ENCODE measurements at regions not wholly inside any gene's neighbourhood (a gene's known extent, or its start where the extent isn't known, plus 50 kb on each side); places are given as distances from the start of the nearest gene placed in this dataset.

DNA sequence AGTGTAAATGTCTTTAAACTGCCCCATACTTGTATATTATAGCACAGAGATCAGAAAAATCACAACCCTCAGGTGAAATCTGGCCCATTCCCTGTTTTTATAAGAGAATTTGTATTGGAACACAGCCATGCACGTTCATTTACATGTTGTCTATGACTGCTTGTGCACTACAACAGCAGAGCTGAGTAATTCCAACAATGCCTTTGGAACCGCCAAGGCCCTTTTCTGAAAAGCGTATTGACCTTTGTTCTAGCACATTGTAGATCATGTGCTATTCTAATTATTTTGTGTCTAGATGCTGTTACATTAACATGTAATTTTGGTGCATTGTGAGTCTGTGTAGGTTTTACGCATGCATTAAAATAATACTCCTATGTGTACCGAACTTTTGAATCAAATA is 339.6 kb downstream of the CHRM3 start:
- DNase-seq (ENCODE audit: low read depth in 3 of 3, low spot score in 1 of 3): no peak

DNA sequence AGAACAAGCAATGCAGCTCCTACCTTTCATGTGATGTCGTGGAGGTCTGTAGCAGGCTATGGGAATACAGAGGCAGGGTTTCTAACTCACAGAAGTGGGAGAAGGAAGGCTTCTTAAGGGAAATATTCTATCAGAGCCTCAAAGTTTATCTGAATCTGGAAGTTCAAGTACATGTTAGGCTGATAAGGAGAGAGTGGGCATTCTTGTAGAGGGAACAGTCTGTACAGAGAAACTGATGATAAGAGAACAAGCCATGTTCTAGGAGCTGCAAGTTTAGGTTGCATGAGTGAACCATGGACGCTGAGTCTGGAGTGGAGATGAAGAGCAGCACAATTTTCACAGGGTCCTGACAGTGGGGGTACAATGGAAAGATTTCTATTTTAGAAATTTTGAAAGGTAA is 344.0 kb downstream of the CHRM3 start:
- no peak for DNase-seq (ENCODE audit: low read depth in 3 of 3, low spot score in 1 of 3)

DNA sequence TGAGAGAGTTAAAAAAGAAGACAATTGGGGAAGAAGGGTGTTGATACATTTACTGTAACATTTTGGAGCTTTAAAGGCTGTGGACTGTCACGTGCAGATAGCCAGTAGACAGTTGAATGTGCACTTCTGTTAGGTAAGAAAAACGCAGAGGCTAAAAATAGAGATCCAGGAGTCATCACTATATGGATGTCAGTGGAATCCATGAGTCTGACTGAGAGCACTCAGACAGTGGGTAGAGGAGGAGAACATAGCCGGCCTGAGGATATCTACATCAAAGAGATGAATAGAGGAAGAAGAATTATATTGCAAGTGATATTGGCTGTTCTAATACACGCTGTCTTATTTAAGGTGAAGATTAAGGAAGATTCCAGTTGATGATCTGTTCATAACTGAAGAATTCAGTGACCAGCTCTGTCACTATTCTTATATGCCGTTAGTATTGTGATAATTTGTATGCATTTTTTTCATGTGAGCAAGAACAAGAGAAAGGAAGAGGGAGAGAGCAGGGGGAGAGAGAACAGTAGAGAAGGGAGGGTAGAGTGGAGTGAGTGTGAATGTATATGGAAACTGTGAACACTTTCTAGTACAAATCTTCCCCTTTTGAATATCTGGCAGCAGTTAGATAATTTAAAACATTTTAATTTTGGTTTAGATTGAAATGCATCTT is 344.8 kb downstream of the CHRM3 start:
- DNase-seq (ENCODE audit: low read depth in 3 of 3, low spot score in 1 of 3): no peak

DNA sequence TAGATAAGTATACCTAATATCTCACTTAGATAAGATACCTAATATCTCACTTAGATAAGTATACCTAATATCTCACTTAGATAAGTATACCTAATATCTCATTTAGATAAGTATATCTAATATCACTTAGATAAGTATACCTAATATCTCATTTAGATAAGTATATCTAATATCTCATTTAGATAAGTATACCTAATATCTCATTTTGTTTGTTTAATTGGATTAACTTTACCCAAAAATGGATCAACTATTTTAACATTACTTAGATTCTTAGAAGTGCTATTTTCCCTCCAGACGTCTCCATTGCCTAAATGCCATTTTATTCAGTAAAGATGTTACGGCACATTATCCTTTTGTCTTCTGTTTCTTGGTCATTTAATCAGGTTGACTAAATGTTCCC is 346.4 kb downstream of the CHRM3 start:
- DNase-seq (ENCODE audit: low read depth in 3 of 3, low spot score in 1 of 3): no peak

DNA sequence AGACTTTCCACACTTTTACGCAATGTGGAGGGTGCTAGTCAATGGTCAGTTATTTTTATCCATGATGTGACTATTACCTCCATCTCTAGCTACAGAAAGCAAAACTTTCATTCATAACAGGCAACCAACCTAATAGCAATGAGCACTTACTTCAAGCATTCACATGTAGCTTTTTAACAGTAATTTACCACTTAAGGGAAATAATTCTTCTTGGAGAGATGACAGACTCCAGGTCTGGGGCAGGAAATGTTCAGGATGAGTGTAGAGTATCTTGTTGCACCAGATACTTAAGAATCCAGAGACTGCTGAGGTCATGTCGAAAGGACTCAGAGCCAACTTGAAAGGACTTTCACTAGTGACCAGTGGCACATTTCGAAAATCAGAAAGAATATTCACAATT is 347.6 kb downstream of the CHRM3 start:
- DNase-seq (ENCODE audit: low read depth in 3 of 3, low spot score in 1 of 3): no peak

DNA sequence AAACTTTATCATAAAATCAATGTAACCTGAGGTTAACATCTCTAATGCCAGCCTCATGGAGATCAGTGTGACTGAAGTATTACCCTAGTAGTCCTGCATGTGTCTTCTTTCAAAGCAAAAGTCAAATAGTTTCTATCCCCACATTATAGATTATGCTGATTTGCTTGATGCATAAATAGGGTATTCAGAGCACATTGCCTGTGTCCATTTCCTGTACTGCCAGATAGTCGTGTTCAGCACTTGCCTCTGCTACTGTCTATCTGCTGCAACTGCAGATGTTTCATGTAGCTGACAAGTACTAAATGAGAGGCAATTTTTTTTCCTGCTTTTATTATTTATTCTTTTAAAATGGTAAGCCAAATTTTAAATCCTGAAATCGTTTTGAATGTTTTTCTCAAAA is 348.7 kb downstream of the CHRM3 start:
- DNase-seq (ENCODE audit: low read depth in 3 of 3, low spot score in 1 of 3): no peak

DNA sequence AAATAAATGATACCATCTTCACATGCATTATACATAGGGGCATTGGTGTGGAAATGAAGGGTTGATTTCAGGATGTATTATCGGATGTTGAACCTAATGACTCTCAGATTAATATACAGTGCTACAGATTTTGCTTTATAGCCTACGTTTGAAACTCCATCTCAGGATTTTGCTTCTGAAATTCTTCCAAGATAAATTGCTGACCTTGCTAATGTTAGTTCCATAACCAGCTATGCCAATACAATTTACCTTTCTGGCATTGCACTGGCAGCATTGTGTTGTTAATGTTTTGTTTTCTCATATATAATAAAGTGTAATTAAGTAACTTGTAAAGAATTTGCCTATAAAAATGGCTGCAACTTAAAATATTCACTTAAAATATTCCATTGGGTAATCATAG is 350.1 kb downstream of the CHRM3 start:
- DNase-seq (ENCODE audit: low read depth in 3 of 3, low spot score in 1 of 3): no peak

DNA sequence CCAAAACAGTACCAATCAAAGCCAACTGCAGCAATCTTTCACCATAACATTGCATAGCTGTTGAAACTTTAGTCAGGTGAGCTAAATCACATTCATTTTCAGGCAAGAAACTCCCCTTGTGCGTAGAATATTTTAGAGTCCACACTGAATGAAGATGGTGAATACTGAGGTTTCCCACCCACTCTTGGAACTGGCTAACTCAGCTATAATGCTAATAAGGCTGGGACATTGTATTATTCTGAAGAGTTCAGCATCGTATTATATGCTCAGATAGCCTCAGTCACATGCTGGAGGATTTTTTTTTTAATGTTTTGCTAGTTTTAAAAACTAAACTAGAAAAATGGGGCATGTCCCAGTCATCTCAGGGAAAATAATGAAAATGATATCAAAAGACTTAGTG is 352.3 kb upstream of the FMN2 start:
- no peak for DNase-seq (ENCODE audit: low read depth in 3 of 3, low spot score in 1 of 3)

DNA sequence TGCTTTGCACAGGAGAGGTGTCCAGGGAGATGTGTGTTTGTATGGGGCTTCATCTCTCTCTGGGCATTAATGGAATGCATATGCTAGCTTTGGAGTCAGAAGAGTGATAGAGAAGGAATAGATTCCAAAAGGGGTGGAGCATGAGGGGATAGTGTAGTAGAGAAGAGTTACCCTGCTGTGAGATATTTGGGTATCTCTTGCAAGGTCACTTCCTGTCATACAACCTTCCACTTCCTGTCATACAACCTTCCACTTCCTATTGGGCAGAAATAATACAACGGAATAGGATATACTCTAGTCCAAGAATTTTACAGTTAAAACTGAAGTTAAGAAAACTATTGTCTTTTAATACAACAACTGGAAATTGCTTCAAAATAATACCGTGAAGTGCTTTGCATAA is 351.8 kb upstream of the FMN2 start:
- DNase-seq (ENCODE audit: low read depth in 3 of 3, low spot score in 1 of 3): no peak

DNA sequence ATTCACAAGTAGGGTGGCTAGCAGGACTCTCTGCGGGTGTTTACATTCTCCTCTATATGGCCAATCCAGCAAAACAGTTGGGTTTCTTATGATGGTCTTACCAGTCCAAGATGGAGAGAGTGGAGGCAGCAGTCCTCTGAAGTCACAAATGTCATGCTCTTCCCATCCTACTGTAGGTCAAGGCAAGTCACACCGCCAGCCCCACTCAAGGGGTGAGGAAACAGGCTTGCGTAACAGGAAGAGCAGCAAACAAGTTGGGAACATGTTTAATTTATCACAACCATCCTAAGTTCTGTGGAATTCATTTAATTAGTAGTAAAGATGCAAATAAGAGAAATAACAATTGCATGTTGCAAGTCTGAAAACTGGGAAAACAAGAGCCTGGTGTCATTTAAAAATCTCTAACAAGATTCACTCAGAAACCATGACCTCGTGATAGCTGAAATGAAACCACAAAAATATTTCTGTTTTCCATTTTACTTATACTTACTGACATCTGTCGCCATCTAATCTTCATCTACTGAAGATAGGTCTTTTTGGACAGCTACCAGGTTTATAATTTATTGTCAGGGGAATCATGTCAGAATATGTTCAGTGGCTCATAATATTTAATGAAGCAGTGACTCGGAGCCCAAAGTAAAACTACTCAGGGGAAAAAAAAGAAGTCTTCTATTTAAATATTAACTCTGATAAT is 349.1 kb upstream of the FMN2 start:
- DNase-seq (ENCODE audit: low read depth in 3 of 3, low spot score in 1 of 3): no peak

DNA sequence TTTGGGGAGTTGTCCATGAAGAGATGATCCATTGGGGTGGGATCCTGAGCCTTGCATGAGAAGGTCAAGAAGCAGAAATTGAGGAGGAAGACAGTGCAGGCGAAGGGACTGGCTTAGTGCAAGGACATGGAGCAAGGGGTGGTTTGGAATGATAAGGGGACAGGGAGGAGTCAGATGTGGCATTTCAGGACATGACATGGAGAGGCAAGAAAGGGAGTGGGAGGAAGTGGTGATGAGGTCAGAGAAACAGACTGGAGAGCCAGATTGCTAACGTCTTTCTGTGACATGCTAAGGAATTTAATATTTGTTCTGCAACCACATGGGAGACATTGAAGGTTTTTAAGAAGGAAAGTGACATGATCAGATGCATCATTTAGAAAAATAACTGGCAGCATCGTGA is 346.8 kb upstream of the FMN2 start:
- DNase-seq (ENCODE audit: low read depth in 3 of 3, low spot score in 1 of 3): no peak

DNA sequence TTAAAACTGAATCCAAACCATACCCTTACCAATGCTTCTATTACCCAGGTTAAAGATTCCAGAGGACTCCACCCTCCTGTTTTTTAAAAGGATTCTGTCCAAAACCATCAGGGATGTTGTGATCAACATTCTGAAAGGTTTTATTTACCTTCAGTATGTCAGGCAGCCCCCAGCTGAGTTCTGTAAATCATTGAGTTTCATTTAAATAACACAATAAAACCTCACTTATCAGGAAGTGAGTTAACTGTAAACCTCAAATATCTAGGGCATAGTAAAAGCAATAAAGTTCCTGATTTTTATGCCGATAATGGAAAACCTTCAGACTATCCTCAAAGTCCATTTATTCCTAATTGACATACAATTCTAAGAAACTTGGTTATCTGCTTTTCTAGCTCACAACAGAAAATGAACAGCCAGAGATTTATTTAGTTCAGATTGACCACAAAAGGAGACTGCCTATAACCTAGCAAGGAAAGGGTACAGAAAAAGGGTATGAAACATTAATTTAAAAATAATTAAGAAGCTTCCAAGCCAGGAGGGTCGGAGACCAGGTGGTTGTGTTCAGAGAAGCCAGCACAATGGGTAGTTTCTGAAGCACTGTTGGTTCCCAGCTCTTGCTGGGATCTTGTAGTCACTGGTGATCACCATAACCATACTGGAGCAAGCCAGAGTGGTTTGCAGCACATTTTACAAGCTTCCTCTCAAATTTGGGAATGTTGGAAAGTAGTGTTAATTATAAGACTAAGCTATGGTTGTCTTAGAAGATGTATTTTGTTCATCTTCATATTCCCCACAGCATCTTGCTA is 336.4 kb upstream of the FMN2 start:
- no peak for DNase-seq (ENCODE audit: low read depth in 3 of 3, low spot score in 1 of 3)

DNA sequence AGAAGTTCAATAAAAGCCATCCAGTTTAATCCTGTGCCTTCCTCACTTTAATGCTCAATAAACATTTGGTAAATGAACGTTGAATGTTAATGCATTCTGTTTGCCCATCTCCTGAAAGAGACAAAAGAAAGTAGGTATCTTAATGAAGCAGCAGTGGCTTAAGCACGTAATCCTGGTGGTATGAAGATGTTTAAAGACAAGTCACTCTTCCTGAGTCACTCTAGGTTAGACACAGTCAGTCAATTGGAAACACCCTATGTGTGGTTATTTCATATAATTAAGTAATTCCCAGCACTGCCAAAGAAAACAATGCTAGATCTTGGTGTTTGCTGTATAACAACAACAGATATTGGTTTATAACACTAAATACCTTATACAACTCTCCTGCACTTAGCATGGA is 334.0 kb upstream of the FMN2 start:
- DNase-seq (ENCODE audit: low read depth in 3 of 3, low spot score in 1 of 3): no peak

DNA sequence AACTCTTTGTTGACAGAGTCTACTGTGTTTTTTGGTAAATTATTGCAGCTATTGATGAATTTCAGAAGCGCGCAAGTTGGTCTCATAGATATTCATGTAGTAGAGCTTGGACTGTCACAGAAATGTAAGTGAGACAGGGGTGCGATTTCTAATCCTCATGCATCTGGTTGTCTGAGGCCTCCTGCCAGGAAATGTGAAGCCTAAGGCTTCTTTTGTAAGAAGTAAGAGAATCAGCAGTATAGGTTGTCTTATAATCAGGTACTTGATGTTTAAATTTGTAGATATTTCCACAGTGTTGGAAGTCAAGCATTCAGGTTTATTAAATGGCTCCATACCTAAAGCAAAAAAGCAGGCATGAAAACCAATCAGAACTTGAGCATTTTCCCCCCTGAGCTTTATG is 332.9 kb upstream of the FMN2 start:
- DNase-seq (ENCODE audit: low read depth in 3 of 3, low spot score in 1 of 3): no peak

DNA sequence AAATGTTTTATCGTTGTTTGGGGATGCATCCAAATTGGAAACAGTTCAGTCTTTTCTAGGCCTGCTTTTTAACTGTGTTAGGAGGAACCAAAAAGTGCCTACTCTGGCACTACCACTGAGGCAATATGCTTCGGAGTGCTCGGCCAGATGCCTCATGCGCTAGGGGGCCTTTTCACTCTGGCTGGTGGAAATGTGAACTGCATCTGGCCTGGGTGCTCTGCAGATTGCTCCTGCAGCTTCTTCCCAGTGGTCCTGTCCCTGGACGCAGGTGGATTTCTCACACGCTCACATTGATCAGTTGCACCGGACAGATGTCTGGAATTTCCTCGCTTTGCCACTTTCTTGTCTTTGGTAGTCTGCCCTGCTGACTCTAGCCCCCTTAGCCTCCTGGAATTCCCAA is 330.2 kb upstream of the FMN2 start:
- no peak for DNase-seq (ENCODE audit: low read depth in 3 of 3, low spot score in 1 of 3)

DNA sequence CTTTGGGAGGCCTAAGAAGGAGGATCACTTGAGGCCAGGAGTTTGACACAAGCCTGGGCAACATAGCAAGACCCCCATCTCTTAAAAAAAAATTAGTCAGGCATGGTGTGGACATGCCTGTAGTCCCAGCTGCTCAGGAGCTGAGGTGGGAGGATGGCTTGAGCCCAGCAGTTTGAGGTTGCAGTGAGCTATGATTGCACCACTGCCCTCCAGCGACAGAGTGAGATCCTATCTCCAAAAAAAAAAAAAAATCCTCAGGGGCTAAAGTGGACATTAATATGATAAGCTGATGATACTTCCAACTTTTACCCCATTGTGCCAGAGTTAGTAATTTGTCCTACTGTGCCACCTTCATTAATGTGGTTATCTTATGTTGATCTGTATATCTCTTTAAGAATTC is 327.8 kb upstream of the FMN2 start:
- no peak for DNase-seq (ENCODE audit: low read depth in 3 of 3, low spot score in 1 of 3)

DNA sequence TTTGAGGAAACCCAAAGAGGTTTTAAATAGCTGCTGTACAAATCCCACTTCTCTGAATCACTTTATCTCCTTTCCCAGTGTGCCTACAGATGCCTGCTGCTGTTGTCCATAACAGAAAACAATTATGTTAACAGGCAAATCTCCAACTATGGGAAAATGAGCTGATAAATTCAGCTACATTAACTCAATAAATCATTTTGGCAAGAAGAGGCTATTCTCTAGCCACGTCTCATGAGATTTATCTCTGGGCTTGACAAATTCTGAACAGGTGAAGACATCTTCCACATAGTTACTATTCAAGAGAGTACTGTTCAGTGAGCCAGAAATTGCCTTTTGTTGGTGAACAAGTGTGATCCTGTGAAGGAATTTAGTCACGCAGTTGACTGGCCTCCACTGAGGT is 327.1 kb upstream of the FMN2 start:
- no peak for DNase-seq (ENCODE audit: low read depth in 3 of 3, low spot score in 1 of 3)

DNA sequence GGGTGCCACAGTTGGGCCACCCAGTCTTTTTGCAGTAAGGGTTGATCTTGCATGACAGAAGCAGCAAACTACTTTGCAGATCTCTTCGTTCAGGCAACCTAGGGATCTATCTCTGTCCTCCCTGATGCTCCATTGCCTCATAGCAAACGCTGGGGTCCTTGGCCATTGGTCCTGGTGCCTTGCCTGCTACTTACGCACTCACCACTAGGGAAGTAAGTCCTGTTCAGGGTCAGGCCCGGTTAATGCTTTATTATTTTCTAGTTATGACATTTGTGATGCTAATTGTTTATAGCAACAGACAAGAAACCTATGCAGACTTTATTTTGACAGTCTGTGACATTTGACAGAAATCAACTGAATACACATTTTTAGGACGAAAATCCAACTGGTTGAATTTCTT is 326.5 kb upstream of the FMN2 start:
- DNase-seq (ENCODE audit: low read depth in 3 of 3, low spot score in 1 of 3): no peak

DNA sequence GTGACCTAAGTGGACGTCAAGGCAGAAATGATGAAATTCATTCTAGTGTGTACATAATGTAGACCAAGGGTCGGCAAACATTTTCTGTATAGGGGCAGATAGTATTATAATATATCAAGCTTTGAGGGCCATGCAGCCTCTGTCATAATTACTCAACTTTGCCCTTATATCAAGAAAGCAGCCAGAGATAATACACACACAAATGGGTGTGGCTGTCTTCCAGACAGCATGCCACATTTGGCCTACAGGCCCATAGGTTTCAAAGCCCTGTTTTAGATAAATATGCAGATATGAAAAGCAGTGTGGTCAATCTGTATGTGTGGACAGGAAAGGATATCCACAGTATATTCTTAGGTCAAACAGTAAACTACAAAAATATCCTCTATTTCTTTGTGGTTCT is 320.1 kb upstream of the FMN2 start:
- DNase-seq (ENCODE audit: low read depth in 3 of 3, low spot score in 1 of 3): no peak

DNA sequence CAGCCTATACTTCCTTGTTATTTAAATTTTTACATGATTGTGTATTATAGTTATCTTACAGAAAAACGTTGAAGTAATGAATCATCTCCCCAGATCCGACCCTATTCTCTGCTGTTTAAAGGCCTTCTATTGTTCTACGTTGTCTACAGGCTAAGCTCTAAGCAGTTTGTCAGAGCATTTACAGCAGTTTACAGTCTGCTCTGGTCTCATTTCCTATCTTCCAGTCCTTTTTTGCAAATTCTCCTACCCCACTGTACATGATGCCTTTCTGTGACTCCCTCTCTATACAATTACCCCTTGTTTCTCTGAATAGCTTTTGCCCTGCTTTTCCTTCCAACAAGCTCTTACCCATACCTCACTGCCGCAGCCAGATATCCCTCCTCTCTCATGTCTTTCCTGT is 319.2 kb upstream of the FMN2 start:
- DNase-seq (ENCODE audit: low read depth in 3 of 3, low spot score in 1 of 3): no peak

DNA sequence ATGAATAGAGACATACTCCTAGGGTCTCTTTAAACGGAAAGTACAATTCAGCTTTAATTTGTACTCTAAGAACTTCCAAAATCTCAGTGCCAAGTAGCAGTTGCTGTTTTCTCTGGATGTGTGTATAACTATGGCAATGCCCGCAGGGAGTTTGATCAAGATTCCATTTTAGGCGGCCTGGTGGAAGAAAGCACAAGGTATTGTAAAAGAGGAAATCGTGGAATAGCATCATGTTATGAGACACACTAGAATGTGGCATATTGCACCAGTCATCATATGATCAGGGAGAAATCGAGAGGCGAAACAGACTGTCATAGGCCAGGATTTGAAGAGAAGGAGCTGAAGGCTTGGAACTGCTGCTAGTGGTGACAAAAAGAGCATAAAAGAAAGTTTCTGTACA is 316.2 kb upstream of the FMN2 start:
- no peak for DNase-seq (ENCODE audit: low read depth in 3 of 3, low spot score in 1 of 3)

DNA sequence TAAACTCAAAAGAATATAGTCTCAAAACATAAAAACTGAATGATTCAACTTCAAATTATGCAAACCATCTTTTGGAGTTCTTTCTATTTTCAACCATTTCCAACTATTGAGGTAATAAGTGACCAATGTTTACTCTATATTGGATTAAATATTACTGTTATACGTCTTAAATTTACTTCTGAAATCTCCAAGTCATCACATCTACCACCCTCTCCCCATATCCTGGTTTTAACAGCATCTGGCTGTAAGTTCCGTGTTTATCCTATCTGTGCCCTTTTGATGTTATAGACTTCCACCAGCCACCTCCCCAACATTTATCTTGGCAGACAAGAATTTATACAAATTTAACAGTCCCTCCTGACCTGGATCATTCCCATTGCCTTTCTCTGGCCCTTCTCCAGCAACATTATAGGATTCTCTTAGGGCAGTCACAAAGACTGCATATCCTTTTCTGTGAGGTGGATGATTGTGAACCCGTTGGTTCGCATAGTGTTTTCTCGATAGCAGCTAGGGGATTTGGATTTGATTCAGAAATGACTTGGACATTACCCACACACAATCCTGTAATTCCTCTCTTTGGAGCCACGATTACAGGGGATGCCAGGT is 313.4 kb upstream of the FMN2 start:
- no peak for DNase-seq (ENCODE audit: low read depth in 3 of 3, low spot score in 1 of 3)

All from stimulated activated CD4-positive, alpha-beta T cell treated with anti-CD3 and anti-CD28 coated beads, TNF-alpha, amount 100 ng/mL, for 1 hour (primary cell).